ENCODE measurements at regions not wholly inside any gene's neighbourhood (a gene's known extent, or its start where the extent isn't known, plus 50 kb on each side); places are given as distances from the start of the nearest gene placed in this dataset.

- Histone ChIP-seq H3K4me3 (no peak overlapping the region), H3K4me1 (replicated peaks) (no peaks in the 10 kb centered on the region)
Measured at GRCh38 chr14:82094829-82095345, 561.2 kb upstream of the SEL1L start.

GRCh38 chr14:82104013-82104412 is 570.4 kb upstream of the SEL1L start:
- Histone ChIP-seq H3K4me3 (no peak overlapping the region), H3K9me3 (no peaks in the 10 kb centered on the region), H3K27ac (no peak overlapping the region), H3K36me3 (no peaks in the 10 kb centered on the region), H3K27me3 (replicated peaks; ENCODE audit: insufficient read depth) (no peaks in the 10 kb centered on the region), H3K4me1 (replicated peaks) (no peaks in the 10 kb centered on the region)
- no peak for DNase-seq (ENCODE audit: low spot score)
- TF ChIP-seq POLR2AphosphoS5 (IDR thresholded peaks at IDR 0.05) (no peak), CTCF (IDR thresholded peaks at IDR 0.05) (no peak), POLR2A (IDR thresholded peaks at IDR 0.05) (no peak)
- intact Hi-C loops (cut with DNase I) = no loop called here
- 58% methylated on average over 1 of the region's 1 CpG for WGBS

More at GRCh38 chr14:82094829-82095345, 561.2 kb upstream of the SEL1L start:
- H3K27ac ChIP-seq = no peak overlapping the region
- H3K9me3 ChIP-seq = no peaks in the 10 kb centered on the region
- H3K27me3 ChIP-seq (replicated peaks; ENCODE audit: insufficient read depth) = no peaks in the 10 kb centered on the region
- WGBS = 28% methylated on average over 5 of the region's 5 CpGs
- no peak for TF ChIP-seq POLR2A (IDR thresholded peaks at IDR 0.05)
- TF ChIP-seq POLR2AphosphoS5 (IDR thresholded peaks at IDR 0.05) = no peak
- TF ChIP-seq CTCF (IDR thresholded peaks at IDR 0.05) = no peak
- intact Hi-C loops (cut with DNase I) = no loop called here
- DNase-seq (ENCODE audit: low spot score) = no peak
- no peaks in the 10 kb centered on the region for H3K36me3 ChIP-seq

DNA sequence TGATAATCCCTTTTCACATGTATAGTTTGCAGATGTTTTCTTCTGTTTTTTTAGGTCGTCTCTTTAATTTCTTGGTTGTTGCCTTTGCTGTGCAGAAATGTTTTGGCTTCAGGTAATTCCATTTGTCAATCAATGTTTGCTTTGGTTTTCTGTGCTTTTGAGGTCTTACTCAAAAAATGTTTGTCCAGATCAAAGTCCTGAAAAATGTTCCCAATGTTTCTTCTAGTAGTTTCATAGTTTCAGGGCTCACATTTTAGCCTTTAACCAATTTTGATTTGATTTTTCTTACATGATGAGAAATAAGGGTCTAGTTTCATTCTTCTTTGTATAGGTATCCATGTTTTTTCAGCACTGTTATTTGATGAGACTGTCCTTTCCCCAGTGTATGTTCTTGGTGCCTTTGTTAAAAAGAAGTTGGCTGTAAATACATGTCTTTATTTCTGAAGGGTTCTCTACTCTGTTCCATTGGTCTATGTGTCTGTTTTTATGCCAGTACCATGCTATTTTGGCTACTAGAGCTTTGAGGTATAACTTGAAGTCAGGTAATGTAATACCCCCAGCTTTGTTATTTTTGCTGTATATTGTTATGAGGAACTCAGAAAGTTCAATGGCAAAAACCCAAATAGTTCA is 578.7 kb upstream of the SEL1L start:
- DNase-seq (ENCODE audit: low spot score) = no peak
- no peaks in the 10 kb centered on the region for H3K36me3 ChIP-seq
- no peak for TF ChIP-seq POLR2AphosphoS5 (IDR thresholded peaks at IDR 0.05)
- no peak for TF ChIP-seq CTCF (IDR thresholded peaks at IDR 0.05)
- no peak for TF ChIP-seq POLR2A (IDR thresholded peaks at IDR 0.05)
- intact Hi-C loops (cut with DNase I) = no loop called here
- no peaks in the 10 kb centered on the region for H3K27me3 ChIP-seq (replicated peaks; ENCODE audit: insufficient read depth)
- H3K4me1 ChIP-seq (replicated peaks) = no peaks in the 10 kb centered on the region
- no peak overlapping the region for H3K4me3 ChIP-seq
- no peak overlapping the region for H3K27ac ChIP-seq
- WGBS = 60% methylated on average over 1 of the region's 1 CpG
- H3K9me3 ChIP-seq = no peaks in the 10 kb centered on the region

GRCh38 chr14:82113007-82113406 is 579.4 kb upstream of the SEL1L start:
- no peaks in the 10 kb centered on the region for H3K36me3 ChIP-seq
- no peak for DNase-seq (ENCODE audit: low spot score)
- H3K27ac ChIP-seq = no peak overlapping the region
- H3K9me3 ChIP-seq = no peaks in the 10 kb centered on the region
- no peaks in the 10 kb centered on the region for H3K4me1 ChIP-seq (replicated peaks)
- TF ChIP-seq POLR2AphosphoS5 (IDR thresholded peaks at IDR 0.05) (no peak), CTCF (IDR thresholded peaks at IDR 0.05) (no peak), POLR2A (IDR thresholded peaks at IDR 0.05) (no peak)
- H3K27me3 ChIP-seq (replicated peaks; ENCODE audit: insufficient read depth) = no peaks in the 10 kb centered on the region
- intact Hi-C loops (cut with DNase I) = no loop called here
- 58% methylated on average over 2 of the region's 2 CpGs for WGBS
- H3K4me3 ChIP-seq = no peak overlapping the region

GRCh38 chr14:82113710-82114109 is 580.1 kb upstream of the SEL1L start:
- Histone ChIP-seq H3K27ac (no peak overlapping the region), H3K4me1 (replicated peaks) (no peaks in the 10 kb centered on the region), H3K27me3 (replicated peaks; ENCODE audit: insufficient read depth) (no peaks in the 10 kb centered on the region), H3K9me3 (no peaks in the 10 kb centered on the region), H3K36me3 (no peaks in the 10 kb centered on the region), H3K4me3 (no peak overlapping the region)
- 24% methylated on average over 1 of the region's 1 CpG for whole genome bisulfite sequencing
- DNase-seq (ENCODE audit: low spot score) = no peak
- TF ChIP-seq POLR2AphosphoS5 (IDR thresholded peaks at IDR 0.05) (no peak), CTCF (IDR thresholded peaks at IDR 0.05) (peak in 1 of 4 experiments; percentile 8), POLR2A (IDR thresholded peaks at IDR 0.05) (no peak)
- intact Hi-C loops (cut with DNase I) = no loop called here

Measured in prostate gland (tissue), 2 donors.